SIG-M5 (cell line): ENCODE measurements at regions not wholly inside any gene's neighbourhood (a gene's known extent, or its start where the extent isn't known, plus 50 kb on each side); places are given as distances from the start of the nearest gene placed in this dataset.

Experiments used
- DNase-seq: peaks from one replicate; lab custom pipeline; 2025; lab: John Stamatoyannopoulos, UW

DNA sequence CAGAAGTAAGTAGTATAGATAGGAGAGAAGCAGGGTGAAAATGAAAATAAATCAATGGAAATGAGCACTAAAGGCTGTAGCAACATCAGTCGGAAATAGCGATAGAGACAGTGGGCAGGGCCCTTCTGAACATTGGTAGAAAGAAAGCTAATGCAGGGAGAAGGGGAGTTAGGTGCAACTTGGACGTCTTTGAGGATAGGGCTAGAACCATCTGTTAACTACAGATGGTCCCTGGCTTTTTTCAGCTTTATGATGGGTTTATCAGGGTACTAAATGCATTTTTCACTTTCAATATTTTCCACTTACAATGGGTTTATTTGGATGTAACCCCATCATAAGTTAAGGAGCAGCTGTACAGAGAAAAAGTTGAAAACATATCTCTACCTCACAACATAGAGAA lies 72.8 kb upstream of the CNR1 start:
- no peak for DNase-seq

DNA sequence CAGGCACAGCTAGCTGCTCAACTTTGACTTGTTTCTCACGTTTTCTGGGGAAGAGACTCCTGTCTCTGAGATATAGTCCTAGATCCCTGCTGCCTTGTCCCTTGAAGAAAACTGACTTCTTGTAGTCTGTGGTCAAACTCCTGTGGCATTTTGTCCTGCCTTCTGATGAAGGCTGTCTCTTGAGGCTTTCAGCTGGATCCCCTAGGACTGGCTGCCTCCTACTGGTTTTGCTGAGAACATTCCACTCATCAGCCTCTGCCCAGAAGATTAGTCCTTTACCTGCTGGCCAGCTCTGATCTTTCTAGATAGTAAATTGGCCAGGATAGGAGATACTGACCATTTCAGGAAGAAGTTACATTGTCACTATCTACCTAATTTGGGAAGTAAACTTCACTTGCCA lies 71.9 kb upstream of the CNR1 start:
- no peak for DNase-seq

DNA sequence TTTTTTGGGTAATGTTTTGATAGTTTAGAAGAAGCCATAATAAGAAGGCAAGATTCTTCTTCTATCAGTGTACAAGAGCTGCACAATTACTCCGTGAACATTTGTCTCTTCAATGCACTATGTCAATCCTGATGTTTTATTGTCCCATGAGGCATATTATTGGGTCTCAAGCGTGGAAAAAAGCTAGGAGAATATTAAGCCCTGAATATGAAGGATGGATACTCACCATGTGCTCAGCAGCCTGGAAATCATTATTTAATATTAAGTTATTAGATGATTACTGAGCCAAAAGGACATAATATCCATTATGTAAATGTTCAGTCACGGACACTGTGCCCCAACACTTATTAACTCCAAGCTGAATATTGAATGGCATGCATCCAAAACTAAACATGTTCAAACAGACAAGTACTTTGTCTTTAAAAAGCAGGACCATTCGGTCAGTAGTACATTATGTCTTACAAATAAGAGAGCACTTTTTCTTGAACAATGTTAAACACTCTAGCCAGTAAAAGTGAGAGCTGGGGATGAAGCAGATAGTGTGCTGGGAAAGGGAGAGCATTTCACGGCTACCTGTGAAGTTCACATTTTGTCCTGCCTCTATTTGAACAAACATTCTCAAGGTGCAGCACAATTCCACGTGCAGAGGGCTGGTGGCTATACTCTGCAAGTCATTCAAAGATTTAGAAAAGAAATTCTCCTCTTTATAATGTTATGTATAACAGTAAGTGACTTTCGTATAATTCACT lies 70.6 kb upstream of the CNR1 start:
- DNase-seq: no peak

DNA sequence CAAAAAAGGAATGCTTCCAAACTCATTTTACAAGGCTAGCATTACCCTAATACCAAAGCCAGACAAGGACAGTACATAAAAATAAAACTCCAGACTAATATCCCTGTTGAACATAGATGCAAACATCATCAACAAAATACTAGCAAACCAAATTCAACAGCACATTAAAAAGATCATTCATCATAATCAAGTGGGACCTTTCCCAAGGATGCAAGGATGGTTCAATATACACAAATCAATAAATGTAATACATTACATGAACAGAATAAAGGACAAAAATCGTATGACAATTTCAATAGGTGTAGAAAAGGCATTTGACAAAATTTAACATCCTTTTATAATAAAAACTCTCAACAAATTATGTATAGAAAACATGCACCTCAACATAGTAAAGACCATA lies 66.6 kb upstream of the CNR1 start:
- no peak for DNase-seq

DNA sequence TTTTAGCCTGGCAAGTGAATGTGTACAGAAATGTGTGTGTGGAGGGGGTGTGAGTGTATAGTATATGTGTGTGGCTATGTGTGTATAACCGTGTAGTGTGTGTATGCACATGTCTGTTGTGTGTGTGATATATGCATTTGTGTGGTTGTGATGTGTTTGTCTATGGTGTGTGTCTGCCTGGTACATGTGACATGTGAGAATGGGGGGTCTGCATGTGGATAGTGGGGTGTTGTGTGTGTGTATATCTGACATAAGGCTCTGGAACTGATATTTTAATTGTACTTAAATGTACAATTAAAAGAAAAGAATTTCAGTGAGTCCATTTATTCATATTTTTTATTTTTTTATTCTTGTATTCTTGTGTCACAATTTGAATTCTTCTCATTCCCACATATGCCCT lies 57.2 kb upstream of the CNR1 start:
- DNase-seq: no peak

DNA sequence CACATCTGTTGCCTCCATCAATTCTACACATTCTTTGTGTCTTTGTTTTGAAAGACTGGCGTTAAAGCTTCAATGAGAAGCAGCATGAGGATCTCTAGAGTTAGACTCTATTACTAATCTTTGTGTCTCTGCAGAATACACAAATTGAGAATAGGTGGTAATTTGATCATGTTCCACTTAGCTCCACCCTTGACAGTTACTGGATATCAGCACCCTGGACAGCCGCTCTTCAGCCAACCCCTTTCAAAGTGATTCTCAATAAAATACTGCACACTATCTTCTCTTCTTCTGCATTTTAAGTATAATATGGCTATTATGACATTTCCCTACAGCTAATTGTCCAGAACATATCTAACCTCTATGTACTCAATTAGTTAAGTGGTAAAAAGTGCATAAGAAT lies 54.3 kb upstream of the CNR1 start:
- DNase-seq: no peak

DNA sequence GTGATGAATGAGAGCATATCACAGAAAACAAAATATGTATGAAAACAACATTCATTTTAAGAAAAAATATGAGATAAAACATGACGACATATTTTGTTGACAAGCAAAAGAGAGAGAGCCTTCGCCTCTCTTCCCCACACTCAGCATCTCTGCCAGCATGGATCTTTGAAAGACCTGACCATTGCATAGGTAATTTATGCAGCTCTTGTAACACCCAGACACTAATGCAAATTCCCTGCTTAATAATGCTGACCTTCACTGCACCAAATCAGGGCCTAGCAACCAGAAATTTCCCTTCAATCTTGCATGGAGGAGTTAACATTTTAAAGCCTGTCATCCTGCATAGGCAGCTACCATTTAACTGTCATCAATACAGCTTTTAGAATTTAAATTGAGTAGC lies 50.0 kb upstream of the CNR1 start:
- no peak for DNase-seq
